Mammary epithelial cell (primary cell): ENCODE measurements at regions not wholly inside any gene's neighbourhood (a gene's known extent, or its start where the extent isn't known, plus 50 kb on each side); places are given as distances from the start of the nearest gene placed in this dataset.

Experiments used
- EZH2 ChIP-seq: IDR thresholded peaks from 2 replicates; pipeline ENCODE4 v1.6.1; 2012; ENCODE audit warnings: low read length, inconsistent platforms, borderline replicate concordance
- TF ChIP-seq, protein P1 (sequence below), 2 donors: IDR thresholded peaks in 1 of 2; conservative IDR thresholded peaks in 1 of 2; 2 replicates each; pipeline ENCODE4 v1.5.1; 2011 to 2012; ENCODE audit warnings: inconsistent platforms in 2 of 2, low read length in 2 of 2, mild to moderate bottlenecking in 2 of 2, control low read depth in 1 of 2, low read depth in 1 of 2; ENCODE audit not compliant: insufficient read depth in 1 of 2; ENCODE audit errors: extremely low read depth in 1 of 2

- TF ChIP-seq EZH2: no peak
- TF ChIP-seq, protein P1, sequence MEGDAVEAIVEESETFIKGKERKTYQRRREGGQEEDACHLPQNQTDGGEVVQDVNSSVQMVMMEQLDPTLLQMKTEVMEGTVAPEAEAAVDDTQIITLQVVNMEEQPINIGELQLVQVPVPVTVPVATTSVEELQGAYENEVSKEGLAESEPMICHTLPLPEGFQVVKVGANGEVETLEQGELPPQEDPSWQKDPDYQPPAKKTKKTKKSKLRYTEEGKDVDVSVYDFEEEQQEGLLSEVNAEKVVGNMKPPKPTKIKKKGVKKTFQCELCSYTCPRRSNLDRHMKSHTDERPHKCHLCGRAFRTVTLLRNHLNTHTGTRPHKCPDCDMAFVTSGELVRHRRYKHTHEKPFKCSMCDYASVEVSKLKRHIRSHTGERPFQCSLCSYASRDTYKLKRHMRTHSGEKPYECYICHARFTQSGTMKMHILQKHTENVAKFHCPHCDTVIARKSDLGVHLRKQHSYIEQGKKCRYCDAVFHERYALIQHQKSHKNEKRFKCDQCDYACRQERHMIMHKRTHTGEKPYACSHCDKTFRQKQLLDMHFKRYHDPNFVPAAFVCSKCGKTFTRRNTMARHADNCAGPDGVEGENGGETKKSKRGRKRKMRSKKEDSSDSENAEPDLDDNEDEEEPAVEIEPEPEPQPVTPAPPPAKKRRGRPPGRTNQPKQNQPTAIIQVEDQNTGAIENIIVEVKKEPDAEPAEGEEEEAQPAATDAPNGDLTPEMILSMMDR (conservative IDR thresholded peaks at IDR 0.05 in 1 of 2, IDR thresholded peaks at IDR 0.05 in 1 of 2; ENCODE audit: extremely low read depth in 1 of 2, insufficient read depth in 1 of 2, low read depth in 1 of 2, low read length in 2 of 2): no peak
Measured at GRCh38 chr12:132422040-132422380, 67.9 kb upstream of the FBRSL1 start.
